ENCODE measurements at regions not wholly inside any gene's neighbourhood (a gene's known extent, or its start where the extent isn't known, plus 50 kb on each side); places are given as distances from the start of the nearest gene placed in this dataset.
A peak's percentile ranks its signal among the peaks of the same experiment; 100 is the strongest.

- Histone ChIP-seq H3K79me2 (ENCODE audit: low read depth) (no peaks in the 10 kb centered on the region), H3F3A (ENCODE audit: low read depth) (no peaks in the 10 kb centered on the region), H3K4me3 (no peak overlapping the region), H3K4me1 (peaks cover 18% of the 10 kb centered on the region), H4K20me1 (ENCODE audit: low read depth) (no peaks in the 10 kb centered on the region), H3K27me3 (no peaks in the 10 kb centered on the region), H2AFZ (replicated peaks) (no peak overlapping the region), H3K9me3 (ENCODE audit: low read depth) (no peaks in the 10 kb centered on the region), H3K9ac (no peak overlapping the region), H3K4me2 (no peak overlapping the region), H3K27ac (no peak overlapping the region), H3K36me3 (no peaks in the 10 kb centered on the region)
- DNase-seq (ENCODE audit: low spot score) = no peak
- peaks cover 9% of the 10 kb centered on the region for H3K27me3 Mint-ChIP-seq (ENCODE audit: insufficient read depth, low read depth)
- no peaks in the 10 kb centered on the region for H3K36me3 Mint-ChIP-seq
- H3K4me3 Mint-ChIP-seq = no peak overlapping the region
- H3K9me3 Mint-ChIP-seq = peaks cover 6% of the 10 kb centered on the region
- no peak for TF ChIP-seq EZH2phosphoT487 (IDR thresholded peaks at IDR 0.05)
- no peak for TF ChIP-seq EZH2 (IDR thresholded peaks at IDR 0.05)
- no peak for TF ChIP-seq CTCF (IDR thresholded peaks at IDR 0.05)
- H3K27ac Mint-ChIP-seq = no peak overlapping the region
- peaks cover 36% of the 10 kb centered on the region for H3K4me1 Mint-ChIP-seq
Measured at GRCh38 chr11:116314006-116314405, 458.8 kb downstream of the BUD13 start.

- no peak overlapping the region for H3K9ac ChIP-seq
- DNase-seq (ENCODE audit: low spot score) = peak; percentile 42
- no peak overlapping the region for H3K4me3 Mint-ChIP-seq
- peaks cover 36% of the 10 kb centered on the region for H3K4me1 Mint-ChIP-seq
- no peaks in the 10 kb centered on the region for H3K36me3 Mint-ChIP-seq
- no peak overlapping the region for H3K27ac ChIP-seq
- no peaks in the 10 kb centered on the region for H3K36me3 ChIP-seq
- H3K27me3 Mint-ChIP-seq (ENCODE audit: insufficient read depth, low read depth) = peaks cover 9% of the 10 kb centered on the region
- TF ChIP-seq CTCF (IDR thresholded peaks at IDR 0.05) = no peak
- no peak for TF ChIP-seq EZH2 (IDR thresholded peaks at IDR 0.05)
- no peak for TF ChIP-seq EZH2phosphoT487 (IDR thresholded peaks at IDR 0.05)
- peaks cover 4% of the 10 kb centered on the region for H3K9me3 Mint-ChIP-seq
- no peaks in the 10 kb centered on the region for H3K79me2 ChIP-seq (ENCODE audit: low read depth)
- H3K4me3 ChIP-seq = no peak overlapping the region
- no peaks in the 10 kb centered on the region for H3K27me3 ChIP-seq
- H3K9me3 ChIP-seq (ENCODE audit: low read depth) = no peaks in the 10 kb centered on the region
- H2AFZ ChIP-seq (replicated peaks) = no peak overlapping the region
- H4K20me1 ChIP-seq (ENCODE audit: low read depth) = no peaks in the 10 kb centered on the region
- no peaks in the 10 kb centered on the region for H3F3A ChIP-seq (ENCODE audit: low read depth)
- H3K4me1 ChIP-seq = peaks cover 18% of the 10 kb centered on the region
- peak overlapping the region; percentile 50 for H3K4me2 ChIP-seq
- no peak overlapping the region for H3K27ac Mint-ChIP-seq
Measured at GRCh38 chr11:116312570-116313391, 460.0 kb downstream of the BUD13 start.

GRCh38 chr11:116311206-116311605, 461.6 kb downstream of the BUD13 start:
- Histone ChIP-seq H3K27me3 (no peaks in the 10 kb centered on the region), H3K79me2 (ENCODE audit: low read depth) (no peaks in the 10 kb centered on the region), H3K9ac (no peak overlapping the region), H4K20me1 (ENCODE audit: low read depth) (no peaks in the 10 kb centered on the region), H3K36me3 (no peaks in the 10 kb centered on the region), H2AFZ (replicated peaks) (no peak overlapping the region), H3K4me1 (peaks cover 18% of the 10 kb centered on the region), H3K4me2 (no peak overlapping the region), H3K4me3 (no peak overlapping the region), H3K9me3 (ENCODE audit: low read depth) (no peaks in the 10 kb centered on the region), H3K27ac (no peak overlapping the region), H3F3A (ENCODE audit: low read depth) (no peaks in the 10 kb centered on the region)
- TF ChIP-seq EZH2phosphoT487 (IDR thresholded peaks at IDR 0.05) = no peak
- TF ChIP-seq CTCF (IDR thresholded peaks at IDR 0.05) = no peak
- TF ChIP-seq EZH2 (IDR thresholded peaks at IDR 0.05) = no peak
- H3K4me3 Mint-ChIP-seq = no peak overlapping the region
- no peak for DNase-seq (ENCODE audit: low spot score)
- no peak overlapping the region for H3K27ac Mint-ChIP-seq
- no peaks in the 10 kb centered on the region for H3K9me3 Mint-ChIP-seq
- H3K27me3 Mint-ChIP-seq (ENCODE audit: insufficient read depth, low read depth) = peaks cover 11% of the 10 kb centered on the region
- H3K36me3 Mint-ChIP-seq = no peaks in the 10 kb centered on the region
- H3K4me1 Mint-ChIP-seq = peaks cover 36% of the 10 kb centered on the region
